ENCODE measurements at regions not wholly inside any gene's neighbourhood (a gene's known extent, or its start where the extent isn't known, plus 50 kb on each side); places are given as distances from the start of the nearest gene placed in this dataset.

DNA sequence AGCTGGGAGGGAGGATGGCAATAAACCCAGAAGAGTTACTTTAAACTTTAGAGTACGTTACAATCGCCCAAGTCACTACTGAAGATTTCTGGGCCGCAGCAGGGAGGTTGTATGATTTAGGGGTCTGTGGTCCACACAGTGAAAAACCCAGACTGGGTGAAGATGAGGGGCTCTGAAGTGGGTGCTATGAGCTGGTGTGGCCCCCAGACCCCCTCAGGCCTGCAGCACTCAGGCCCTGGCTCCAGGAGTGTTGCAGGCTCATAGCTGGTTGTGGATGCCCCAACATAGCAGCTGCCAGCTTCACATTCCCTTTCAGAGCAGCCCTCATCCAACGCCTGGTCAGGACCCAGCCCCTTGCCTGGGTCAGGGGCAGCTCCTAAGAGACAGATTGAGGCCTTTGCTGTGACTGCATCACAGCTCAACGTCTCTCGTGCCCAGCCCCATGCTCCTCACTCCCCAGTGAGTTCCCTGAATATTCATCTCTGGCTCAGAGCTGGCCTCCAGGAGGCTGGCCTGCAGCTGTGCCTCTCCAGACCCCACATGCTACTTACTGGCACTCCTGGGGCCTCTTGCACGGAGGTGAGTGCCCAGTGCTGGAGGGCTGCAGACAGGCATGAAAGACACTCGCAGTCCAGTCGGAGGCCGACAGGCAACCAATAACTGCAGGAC is 94.5 kb upstream of the MYCN start:
- no peak for DNase-seq

DNA sequence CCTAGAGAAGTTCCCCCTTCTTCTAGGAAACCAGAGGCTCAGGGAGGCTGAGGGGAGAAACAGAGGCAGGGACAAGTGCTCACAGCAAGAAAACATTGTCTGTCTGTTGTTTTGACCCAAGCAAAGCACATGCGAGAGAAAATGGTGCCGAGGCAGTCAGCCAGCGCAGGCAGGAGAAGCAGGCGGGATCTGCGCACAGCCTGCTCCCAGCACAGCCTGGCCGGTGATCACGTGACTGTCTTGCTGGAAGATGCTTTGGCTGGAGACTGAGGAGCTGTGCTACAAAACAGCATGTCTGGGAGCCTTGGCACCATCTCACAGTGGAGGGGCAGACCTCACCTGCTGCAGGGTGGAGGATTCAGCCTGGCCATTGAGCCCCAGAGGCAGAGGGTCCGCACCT is 93.7 kb upstream of the MYCN start:
- DNase-seq, result no peak

DNA sequence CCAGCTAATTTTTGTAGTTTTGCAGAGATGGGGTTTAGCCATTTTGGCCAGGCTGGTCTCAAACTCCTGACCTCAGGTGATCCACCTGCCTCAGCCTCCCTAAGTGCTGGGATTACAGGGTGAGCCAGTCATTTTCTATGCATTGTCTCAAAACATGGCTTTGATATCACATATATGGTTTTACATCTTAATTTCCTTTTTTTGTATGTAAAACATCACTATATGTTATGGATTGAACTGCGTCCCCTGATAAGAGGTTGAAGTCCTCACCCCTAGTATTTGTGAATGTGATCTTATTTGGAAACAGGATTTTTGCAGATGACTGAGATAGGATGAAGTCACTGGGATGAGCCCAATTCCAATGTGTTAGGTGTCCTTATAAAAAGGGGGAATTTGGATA is 89.8 kb upstream of the MYCN start:
- DNase-seq, result no peak

DNA sequence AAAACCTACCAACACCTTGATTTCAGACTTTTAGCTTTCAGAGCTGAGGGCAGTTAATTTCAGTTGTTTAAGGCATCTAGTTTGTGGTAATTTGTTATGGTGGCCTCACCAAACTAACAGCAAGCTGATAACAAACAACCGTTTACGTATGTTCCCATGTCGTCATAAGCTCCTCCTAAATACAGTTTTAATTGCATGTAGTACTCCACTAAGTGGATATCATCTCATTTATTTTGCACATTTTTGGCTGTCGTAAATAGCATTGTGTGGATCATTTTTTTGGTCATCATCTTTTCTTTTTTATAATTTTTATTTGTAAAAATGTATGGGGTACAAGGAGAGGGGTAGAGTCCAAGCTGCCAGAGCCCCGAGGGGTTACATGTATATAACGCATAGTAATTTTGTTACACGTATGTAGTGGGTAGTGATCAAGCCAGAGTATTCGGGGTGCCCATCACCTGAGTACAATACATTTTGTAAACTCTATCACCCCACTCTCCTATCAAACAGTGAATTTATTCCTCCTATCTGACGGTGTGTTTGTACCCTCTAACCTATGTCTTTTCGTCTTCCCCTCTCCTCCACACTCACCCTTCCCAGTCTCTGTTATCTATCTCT is 89.2 kb upstream of the MYCN start:
- DNase-seq, result no peak

DNA sequence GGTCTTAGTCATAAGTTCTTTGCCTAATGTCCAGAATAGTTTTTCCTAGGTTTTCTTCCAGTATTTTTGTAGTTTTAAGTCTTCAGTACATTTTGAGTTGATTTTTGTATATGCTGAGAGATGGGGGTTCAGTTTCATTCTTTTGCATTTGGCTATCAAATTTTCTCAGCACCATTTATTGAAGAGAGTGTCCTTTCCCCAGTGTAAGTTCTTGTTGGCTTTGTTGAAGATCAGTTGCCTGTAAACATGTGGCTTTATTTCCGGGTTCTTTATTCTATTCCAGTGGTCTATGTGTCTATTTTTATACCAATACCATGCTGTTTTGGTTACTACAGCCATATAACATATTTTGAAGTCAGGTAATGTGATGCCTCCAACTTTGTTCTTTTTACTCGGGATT is 87.5 kb upstream of the MYCN start:
- DNase-seq, result no peak

DNA sequence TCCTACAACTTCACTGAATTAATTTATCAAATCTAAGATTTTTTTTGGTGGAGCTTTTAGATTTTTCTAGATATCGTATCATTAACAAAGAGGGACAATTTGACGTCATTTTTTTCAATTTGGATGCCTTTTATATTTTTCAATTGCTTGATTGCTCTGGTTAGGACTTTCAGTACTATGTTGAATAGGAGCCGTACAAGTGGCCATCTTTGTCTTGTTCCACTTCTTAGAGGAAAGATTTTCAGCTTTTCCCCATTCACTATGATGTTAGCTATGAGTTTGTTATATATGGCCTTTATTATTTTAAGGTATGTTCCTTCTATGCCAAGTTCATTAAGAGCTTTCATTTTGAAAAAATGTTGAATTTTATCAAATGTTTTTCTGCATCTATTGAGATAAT is 86.4 kb upstream of the MYCN start:
- no peak for DNase-seq

DNA sequence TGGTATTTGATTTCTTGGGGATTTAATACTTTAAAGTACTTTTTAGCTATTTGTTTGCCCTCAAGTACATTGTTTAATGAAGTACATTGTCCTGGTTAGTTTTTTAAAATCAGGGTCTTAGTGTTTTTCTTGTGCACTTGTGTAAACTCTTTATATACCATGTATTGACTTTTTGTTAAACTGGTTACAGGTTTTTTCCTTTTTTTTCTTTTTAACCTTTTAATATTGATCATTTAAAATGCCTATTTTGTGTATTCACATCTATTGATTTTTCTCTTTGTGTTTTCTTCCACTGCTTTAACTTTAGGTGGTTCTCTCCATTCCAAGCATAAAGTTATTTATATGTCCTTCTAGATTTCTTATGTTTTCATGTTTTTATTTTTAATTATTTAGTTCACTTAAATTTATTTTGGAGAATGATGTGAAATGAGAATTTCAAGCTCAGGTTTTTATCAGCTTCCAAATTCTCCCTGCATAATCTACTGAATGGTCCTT is 84.5 kb upstream of the MYCN start:
- DNase-seq, result no peak

DNA sequence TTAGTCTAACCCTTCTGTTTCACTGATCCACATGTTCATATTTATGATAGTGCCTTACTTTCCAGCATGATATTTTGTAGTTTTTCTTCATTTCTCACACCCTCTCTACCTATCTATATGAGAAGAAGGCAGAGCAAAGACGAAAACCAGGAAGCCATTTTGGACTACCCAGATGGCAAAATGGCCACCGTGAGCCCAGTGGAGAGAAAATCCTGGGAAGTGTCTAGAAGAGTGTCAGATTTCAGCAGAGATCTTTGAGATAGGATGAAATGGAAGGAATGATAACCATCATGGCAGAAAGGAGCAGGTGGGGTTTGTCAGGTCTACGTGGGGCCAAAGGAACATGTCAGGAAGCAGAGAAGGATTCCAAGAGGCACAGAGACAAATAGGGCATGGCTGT is 84.0 kb upstream of the MYCN start:
- DNase-seq, result no peak

DNA sequence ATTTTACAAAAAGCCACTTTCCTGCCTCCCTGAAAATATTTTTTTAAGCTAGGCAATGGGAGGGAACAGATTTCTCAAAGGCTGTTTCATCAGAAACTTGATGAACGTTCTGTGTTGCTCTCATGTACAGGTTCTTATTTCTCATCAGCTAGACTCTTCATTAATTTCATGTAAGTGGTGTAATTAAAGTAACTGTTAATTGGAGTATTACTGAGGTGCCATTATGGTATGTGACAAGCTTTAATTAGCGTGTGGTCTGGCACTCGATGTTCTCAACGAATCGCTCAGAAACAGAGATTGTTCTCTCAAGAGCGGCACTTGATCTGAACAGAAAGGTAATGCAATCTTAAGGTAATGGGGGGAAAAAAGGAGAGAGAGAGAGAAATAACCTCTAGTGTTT is 81.9 kb upstream of the MYCN start:
- DNase-seq, result no peak

DNA sequence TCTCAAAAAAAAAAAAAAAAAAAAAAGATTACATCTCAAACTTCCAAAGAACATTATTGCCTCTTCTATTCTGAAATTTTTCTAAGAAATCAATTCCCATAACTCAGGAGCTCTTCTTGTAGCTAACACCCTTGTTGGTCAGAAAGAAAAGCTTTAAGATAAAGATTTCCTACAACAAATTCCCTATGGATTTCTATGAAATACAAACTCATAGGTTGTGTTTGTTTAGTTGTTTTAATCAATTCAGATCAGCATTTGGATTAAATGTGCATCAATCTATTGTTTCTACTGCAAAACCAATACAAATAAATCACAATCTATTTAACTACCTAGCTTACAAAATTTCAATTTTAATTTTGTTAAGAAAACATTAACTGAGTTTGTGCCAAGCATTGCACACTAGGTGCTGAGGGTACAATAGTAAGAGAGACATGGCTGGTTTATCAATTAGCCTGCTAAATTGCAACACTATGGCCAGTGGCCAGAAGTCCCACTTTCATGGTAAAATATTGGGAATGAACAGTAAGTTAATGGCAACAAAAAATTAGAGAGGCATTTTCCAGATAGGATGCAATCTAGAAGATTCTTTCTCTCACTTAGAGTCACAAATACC is 80.2 kb upstream of the MYCN start:
- no peak for DNase-seq

DNA sequence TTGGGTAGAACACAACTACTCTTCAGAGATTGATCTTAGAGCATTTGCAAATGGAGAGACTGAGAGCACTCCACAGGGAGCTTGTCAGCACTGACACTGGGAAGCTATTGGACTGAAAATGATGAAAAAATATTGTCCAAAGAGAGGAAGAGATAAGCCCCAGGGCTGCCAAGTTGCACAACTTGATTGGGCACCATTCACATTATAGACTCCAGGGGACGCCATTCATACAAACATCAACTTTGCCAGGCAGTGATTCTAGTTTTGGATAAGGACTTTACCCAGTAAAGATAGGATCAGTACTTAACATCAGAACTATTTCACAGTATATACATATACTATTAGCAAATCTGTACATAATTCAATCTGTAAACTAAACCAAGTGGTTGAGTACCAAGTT is 79.6 kb upstream of the MYCN start:
- DNase-seq, result no peak

DNA sequence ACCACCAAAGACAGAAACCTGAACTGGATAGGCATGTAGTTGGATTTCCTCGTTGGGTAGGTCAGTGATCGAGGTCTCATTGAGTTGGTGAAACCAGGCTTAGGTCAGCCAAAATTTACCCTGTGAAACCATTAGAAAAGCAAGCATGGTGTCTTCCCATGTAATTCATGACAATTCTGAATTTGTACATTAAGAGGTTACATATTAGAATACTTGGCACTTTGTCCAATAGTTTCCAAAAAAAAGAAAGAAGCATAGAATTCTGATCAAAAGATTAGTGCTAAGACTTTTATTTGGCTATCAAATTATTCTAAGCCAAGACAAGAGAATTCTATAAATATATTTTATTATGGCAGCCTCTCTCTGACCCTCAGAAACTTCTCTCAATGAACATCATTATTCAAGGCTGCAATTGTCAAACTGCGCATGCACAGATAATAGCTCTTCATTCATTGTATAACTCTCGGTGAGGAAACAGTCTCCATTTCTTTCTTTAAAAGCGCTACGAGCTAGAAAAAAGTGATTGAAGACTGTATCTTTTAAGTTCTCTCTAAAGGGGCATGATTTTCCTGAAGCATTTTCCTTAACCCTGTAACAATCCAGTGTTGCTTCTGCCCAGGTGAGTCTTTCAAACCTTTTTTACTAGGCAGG is 79.1 kb upstream of the MYCN start:
- no peak for DNase-seq

DNA sequence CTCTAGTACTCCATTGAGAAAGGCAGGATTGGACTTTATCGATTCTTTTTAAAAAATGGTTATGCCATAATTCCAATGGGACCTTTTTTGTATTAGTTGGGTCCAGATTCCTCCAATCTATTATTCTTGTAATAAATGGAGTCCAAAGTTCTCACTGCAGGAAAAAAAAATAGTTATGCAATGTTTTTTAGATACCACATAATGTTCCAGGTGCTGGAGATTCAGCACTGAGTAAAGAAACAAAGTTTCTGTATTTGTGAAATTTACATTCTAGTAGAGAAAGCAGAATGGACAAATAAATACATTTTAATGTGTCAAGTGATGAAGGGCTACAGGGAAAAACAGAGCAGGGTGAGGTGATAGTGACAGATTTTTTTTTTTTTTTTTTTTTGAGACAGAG is 78.5 kb upstream of the MYCN start:
- no peak for DNase-seq

DNA sequence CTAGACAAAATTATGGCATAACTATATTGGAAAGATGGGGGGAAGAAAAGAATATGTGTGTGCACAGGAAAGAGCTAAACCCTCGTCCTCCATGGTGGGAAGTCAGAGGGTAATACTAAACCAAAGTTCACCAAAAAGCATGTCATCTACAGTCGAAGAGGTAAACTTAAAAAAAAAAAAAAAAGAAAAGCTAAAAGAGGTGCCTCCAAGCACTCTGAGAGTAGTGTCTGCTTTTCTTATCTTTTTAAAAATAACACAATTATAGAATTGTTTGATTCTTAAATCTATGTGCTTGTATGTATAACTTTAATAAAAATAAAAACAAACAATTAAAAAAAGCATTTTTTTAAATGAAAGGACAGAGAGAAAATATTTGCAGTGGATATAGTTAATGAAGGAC is 77.3 kb upstream of the MYCN start:
- DNase-seq, result no peak

DNA sequence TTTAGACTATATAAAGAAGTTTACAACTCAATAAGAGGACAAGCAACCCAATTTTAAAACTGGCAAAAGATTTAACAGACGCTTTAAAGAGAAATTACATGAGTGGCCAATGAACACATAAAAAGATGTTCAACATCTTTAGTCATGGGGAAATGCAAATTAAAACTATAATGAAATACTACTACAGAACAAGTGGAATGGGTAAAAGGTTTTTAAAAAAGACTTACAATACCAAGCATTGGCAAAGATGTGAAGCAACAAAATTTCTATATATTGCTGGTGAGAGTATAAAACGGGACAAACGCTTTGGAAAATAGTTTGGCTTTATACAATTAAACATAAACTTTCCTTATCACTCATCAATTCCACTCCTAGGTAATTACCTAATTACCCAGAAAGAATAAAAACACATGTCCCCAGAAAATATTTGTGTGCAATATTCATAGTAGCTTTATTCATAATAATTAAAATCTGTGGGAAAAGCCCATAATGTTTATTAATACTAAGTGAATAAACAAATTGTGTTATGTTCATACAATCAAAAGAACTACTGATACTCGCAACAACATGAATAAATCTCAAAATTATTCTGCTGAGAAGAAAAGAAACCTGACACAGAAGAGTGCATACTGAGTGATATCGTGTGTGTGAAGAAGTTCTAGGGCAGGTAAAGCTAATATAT is 76.7 kb upstream of the MYCN start:
- no peak for DNase-seq

DNA sequence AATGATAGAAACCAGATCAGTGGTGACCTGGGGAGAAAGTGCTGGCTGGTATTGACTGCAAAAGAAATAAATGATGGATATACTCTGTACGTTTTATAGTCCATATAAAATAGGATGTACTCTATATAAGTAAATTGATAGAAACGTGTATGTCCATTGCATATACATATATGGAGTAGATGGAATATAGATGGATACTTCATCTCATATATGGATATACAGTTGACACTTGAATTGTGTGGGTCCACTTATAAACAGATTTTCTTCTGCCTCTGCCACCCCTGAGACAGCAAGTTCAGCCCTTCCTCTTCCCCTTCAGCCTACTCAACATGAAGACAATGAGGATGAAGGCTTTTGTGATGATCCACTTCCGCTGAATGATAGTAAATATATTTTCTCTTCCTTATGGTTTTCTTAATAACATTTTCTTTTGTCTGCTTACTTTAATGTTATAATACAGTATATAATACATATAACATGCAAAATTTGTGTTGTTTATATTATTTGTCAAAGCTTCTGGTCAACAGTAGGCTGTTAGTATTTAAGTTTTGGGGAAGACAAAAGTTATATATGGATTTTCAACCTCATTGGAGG is 76.1 kb upstream of the MYCN start:
- DNase-seq, result no peak

DNA sequence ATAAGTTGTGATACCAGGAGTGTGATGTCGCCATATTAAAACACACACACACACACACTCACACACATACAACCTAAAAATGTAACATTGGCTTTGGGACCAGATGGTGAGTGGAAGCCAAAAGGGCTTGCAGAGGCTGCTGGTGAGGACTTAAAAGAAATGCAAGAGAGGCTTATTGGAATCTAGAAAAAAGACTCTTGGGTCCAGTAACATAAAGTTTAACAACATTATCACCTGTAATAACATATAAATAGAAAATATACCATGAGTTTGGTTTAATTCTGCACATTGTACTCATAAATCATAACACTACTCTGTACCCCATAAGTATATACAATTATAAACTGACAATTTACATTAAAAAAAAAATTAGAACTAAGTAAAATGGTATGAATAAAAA is 74.4 kb upstream of the MYCN start:
- no peak for DNase-seq

DNA sequence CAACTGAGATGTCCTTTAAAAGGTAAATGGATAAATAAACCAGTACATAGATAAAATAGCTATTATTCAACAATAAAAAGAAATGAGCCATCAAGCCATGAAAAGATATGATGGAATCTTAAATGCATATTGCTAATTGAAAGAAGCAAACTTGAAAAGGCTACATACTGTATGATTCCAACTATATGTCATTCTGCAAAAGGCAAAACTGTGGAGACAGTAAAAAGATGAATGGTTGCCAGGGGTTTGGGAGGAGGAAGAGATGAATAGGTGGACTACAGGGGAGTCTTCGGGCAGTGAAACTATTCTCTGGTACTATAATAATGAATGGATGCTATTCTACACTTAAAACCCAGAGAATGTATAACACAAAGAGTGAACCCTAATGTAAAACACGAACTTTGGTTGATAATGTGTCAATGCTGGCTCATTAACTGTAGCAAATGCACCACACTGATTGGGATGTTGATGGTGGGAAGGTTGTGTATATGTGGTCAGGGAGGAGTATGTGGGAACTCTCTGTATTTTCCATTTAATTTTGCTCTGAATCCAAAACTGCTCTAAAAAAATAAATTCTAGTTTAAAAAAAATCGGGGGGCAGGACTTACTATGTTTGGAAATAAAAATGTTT is 73.7 kb upstream of the MYCN start:
- DNase-seq, result no peak

DNA sequence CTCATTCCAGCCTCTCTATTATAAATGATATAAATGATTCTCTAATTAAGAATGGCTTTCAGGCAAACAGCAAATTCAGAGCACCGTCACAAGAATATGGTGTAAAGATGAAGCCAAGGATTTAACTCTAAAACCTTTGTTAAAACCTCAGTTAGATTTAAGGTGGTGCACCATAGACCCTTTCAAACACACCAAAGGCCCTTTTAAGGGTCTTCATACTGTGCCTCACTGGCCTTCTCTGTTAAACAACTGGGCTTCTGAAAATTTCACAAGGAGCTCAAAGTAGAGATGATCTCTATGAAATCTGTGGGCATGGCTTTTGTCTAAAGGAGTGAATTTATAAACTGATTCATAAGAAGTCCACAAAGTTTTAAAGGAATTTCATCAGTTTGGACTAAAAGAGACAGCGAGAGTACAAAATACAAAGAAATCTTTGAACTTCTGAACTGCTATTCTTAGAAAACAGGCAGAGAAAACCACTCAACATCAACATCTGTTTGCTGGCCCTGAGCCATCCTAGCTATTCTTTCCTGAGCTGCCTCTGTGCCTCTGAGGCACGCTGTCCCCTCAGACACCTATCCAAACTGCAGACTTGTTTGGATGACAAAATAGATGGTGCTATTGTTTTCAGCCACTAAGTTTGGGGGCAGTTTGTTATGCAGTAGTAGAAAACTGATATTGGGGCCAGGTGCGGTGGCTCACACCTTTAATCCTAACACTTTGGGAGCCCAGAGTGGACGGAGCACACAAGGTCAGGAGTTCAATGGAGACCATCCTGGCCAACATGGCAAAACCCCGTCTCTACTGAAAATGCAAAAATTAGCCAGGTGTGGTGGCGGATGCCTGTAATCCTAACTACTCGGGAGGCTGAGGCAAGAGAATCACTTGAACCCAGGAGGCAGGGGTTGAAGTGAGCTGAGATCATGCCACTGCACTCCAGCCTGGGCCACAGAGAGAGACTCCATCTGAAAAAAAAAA is 72.9 kb upstream of the MYCN start:
- peak; percentile 18 for DNase-seq

DNA sequence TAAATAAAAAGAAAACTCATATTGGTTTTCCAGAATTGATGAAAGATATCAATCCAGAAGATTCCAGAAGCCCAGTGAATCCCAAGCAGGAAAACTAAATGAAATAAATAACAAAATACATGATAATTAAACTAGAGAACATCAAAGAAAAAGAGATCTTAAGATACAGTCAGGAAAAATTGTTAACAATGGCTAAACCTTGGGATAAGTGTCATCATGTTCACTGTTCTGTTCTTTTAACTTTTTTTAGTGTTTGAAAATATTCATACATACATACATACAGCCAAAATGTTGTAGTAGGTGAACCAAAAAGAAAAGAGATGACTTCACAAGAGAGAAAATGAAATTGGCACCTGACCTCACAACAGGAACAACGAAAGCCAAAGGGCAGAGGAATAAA is 72.2 kb upstream of the MYCN start:
- no peak for DNase-seq

DNA sequence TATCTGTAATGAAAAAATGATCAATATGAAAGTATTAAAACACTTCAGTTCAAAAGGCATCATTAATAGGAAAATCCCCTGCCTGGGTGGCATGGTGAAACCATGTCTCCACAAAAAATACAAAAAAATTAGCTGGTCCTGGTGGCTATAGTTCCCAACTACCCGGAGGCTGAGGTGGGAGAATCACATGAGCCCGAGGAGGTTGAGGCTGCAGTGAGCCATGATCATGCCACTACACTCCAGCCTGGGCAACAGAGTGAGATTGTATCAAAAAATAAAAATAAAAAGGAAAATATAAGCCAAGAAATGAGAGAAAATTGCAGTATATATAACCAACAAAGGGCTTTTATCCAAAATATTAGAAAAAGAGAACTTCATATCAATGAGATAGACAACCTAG is 71.6 kb upstream of the MYCN start:
- no peak for DNase-seq
